Inferior parietal cortex (tissue), 1 donor: ENCODE measurements at regions not wholly inside any gene's neighbourhood (a gene's known extent, or its start where the extent isn't known, plus 50 kb on each side); places are given as distances from the start of the nearest gene placed in this dataset.

Source experiments
- DNase-seq: peaks from one replicate; pipeline ENCODE4 v3.0.0-alpha.2; 2016; ENCODE audit errors: extremely low spot score

DNA sequence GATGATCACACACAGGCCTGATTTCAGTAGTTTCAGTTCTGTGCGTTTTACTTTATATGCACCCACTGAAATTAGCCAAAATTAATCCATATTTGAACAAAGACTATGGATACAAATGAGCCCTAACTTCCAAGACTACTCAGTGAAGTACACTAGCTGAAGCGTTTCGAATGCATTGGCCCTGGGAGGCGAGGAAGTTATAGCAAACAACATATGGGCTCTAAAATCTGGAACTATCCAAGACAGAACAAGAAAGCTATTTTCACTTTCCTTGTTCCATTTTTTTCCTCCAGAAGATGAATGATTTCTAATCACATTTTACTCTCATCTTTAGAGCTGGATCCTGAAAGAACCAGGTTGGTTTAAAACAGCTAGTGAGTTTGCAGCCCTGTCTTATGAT, 399.4 kb upstream of the HNRNPA3 start:
- no peak for DNase-seq

DNA sequence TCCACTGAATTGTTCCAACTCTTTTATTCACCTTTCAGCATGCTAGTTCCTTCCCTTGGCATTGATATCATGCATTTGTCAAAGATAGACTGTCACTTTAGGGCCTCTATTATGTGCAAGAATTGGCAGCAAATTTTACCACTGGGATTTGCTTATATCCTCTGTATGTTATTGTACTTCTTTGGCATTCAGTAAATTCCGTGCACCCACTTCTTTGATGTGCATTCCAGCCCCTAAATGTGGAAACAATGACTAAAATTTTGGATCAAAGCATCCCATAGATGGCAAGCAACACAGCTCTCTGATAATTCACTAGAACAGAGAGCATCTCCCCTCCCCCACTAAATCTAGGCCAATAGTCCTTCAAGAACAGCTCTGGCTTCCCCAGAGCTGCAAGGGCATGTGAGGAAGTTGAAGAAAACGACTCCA, 399.0 kb upstream of the HNRNPA3 start:
- no peak for DNase-seq

DNA sequence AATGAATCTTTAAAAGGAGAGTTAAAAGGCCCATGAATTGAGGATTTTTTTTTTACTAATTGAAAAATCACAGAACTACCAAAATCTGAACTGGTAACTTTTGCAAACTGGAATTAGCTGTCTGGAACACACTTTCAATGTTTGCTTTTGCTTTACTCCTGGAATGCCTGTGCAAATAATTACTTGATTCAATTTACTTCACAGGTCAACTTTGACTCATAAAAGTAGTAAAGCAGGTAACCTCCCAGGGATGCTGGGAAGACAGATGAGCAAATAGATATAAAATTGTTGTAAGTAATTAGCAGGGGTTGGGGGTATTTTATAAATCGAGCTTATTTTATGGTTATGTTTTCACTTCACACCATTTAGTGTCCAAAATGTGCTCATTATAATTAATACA, 398.3 kb upstream of the HNRNPA3 start:
- DNase-seq: no peak

DNA sequence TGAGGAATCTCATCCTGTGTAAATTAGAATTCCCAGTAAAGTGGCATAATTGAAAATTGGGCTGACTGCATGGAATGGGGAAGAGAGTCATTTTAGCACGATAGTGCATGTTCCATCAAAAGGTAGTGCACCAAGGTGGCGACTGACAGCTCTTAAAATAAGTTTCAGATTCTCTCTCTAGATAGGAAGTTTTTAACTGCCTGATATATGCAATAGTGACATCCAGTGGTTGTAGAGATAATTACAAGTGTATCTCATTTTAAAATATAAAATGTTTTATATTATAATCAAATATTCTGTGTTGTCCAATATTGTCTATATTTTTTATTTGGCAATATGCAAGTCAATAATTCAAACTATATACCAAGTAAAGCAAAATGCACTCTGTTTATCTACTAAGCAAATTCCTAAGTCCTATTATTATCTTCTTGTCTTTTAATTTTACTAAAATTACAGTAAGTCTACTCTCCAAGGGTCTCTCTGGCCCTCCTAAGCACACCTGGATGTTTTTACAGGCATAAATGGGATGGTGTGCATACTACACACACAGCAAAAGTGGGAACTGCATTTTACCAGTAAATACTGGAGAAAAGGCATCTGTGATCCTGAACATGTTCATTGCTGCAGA, 397.7 kb upstream of the HNRNPA3 start:
- peak; percentile 29 for DNase-seq

DNA sequence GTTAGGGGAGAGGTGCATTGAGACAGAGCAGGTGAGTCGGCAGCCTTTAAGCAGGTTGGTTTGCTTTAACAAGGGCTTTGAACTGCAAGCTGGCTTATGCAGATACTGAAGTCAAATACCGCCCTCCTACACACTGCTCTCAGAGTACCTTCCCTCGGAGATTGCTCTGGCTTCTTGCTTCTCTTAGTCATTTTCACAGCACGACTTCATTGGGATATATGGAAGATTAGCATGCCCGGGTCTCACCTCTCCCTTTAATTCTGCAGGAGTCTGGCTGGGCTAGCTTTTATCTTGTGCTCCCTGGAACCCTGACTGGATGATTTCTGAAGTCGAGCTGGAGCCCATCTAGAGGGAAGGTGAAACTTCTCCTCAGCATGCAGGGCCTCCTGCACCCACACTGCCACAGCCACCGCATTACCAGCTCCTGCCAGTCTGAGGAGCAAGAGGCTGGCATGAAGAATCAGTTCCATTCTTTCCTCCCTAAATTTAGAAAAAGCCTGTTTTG, 395.5 kb upstream of the HNRNPA3 start:
- DNase-seq: peak; percentile 36

DNA sequence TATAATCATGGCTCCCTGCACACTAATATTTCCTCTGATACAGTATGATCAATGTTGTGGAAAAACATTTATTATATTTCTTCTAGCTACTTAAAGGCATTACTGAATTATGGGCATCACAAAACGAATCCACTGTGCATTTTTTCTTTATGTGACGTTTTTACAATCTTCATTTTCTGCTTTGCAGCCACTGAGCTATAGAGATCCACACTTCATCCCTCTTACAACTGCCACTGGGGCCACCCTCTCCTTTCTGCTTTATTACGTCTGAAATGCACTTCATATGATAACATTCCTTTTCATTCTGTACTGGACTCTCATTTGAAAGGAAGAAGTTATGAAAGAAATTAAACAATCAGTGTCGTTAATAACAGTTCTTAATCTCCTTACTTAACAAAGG, 394.5 kb upstream of the HNRNPA3 start:
- no peak for DNase-seq

DNA sequence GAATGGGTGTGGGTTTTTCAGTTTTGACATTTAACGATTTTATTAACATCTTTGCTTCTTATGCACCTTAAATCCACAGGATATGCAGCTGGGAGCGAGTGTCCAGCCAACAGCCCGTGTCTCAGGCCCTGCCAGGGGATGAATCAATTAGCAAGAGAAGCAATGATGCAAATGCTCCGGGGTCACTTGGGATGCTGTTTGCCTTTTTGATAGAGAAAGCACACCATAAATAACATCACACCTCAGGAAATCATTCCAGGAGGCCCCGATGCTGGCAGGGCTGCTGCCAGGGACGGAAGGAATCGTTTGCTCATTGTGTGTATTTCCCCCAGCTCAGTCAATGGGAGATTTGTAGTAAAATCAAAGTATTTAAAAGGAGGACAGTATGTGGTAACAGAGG, 394.0 kb upstream of the HNRNPA3 start:
- DNase-seq: no peak

DNA sequence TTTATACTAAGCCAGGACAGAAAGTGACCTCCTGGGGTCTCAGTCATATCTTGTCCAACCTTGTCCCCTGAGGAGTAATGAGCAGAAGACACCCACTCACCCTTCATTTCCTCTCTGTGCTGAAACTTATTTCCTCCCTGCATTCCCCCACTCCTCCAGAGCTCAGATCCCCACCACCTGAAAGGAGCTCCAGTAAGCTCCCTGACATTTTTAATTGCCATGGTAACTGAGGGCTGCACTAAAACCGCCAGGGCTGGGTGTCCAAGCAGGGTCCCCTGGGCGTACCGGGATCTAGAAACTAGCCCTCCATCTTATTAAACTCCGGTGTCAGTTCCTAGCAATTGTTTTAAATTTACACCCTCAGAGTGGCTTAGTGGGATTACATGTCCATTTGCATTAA, 393.3 kb upstream of the HNRNPA3 start:
- no peak for DNase-seq

DNA sequence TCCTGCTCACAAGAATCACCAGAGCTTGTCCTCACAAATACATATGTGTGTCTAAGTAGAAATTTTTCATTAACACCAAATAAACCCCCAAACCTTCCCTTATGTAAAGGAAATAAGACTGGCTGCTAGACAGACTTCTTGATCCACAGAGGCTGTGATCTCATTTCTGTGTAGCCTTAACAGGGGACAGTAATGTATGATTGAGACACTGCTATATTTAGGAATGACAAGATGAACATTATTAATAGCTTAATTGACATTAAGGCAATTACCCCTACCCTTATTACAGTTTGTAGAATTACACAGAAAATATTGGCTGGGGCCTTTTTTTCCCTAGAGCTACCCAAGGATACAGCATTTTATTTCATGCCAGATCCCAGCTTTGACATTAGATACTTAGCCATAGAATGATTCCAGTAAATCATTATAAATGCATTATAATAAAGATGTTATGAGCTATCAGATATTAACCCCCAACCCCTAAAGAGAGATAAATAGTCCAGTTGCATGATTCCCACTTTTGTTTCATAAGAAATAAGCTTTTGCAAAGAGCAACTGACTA, 392.1 kb upstream of the HNRNPA3 start:
- no peak for DNase-seq

DNA sequence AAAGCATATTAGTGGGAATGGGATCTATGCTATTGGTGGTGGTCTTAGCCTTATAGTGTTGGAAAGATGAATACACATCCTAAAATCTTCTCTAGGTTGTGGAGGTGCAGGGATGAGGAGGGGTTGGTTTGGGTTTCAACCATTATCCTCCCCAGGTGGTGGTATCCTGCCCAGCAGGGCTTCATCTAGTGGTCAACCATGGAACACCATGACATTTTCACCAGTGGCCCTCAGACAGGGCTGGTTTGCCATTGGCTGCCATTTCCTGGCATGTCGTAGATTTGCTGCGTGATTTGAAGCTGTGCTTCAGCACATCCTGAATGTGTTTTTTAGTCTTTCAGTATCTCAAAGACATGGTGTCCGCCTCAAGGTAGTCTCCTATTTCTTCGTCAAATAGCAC, 391.2 kb upstream of the HNRNPA3 start:
- DNase-seq: no peak

DNA sequence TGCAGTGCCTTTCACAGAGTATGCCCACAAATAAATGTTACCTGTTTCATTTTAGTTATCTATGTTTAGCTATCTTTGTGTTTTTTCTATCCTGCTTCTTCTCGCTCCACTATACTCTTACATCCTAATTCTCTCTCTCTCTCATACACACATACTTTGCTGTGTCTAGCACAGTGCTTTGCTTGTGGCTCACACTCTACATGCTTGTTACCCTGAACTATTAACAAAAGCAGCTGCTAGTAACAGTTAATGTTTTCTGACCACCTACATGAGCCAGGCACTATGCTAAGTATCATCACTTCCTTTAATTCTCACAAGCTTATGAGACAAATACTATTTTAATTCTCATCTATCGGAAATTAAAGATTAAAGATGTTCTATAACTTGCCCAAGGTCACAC, 390.5 kb upstream of the HNRNPA3 start:
- no peak for DNase-seq

DNA sequence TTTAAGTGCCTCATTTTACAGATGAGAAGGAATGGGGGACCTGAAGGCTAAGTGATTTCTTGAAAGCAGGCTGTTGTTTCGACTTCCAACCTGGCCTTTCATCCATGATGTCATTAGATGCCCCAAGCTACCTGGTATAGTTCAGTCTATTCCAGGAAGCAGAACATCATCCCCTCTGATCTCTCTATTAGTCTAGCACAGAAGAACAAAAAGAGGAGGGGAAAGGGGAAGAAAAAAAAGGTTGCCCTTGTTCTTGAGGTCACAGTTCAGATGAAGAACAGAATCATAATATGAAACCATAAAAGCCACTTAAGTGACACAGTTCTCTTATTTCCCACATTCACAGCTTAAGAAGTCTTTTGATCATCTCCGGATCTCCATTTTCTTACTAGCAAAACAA, 386.2 kb upstream of the HNRNPA3 start:
- no peak for DNase-seq

DNA sequence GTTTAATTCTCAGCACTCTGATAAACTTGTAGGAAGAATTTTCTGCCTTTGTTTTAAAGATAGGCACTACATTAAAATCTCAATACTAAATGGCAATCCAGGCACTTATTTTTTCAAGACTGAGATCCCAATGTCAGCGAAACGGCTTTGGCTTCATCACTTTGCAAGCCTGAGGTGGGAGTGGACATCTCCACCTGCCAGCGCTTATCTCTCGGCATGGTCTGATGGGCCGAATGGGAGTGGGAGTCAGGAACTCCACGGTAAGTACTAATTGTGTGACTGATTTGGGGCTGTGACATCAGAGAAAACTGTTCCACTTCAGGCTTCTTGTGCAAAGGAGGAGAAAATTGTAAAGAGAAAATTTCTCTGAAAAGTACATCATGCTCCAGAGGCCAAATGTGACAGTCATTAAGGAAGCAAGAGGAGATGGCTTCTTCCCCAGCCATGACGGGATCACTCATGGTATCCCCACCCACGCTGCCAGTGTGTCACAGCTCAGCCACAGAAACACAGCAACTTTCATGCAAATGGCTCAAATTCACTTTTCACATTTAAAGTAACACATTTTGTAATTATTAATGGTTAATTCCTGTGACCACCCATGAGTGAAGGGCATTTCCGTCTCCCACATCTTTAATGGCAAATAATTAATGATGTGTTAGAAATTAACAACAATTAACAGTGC, 385.5 kb upstream of the HNRNPA3 start:
- DNase-seq: no peak

DNA sequence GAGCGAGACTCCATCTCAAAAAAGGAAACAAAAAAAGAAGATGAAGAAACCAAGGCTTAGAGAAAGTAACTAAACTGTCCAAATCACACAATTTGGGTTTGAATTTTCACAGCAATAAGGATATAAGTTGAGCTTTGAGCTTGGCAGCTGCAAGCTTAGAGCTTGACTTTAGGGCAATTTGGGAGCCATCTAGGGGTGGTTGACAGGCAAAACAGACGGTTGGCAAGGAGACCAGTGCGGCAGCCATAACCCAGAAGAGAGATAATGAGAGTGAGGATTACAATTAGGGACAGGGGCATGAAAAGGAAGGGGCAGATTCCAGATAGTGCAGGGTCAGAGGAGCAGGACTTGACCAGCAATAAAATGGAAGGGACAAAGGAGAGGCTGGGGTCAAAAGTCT, 382.2 kb upstream of the HNRNPA3 start:
- no peak for DNase-seq

DNA sequence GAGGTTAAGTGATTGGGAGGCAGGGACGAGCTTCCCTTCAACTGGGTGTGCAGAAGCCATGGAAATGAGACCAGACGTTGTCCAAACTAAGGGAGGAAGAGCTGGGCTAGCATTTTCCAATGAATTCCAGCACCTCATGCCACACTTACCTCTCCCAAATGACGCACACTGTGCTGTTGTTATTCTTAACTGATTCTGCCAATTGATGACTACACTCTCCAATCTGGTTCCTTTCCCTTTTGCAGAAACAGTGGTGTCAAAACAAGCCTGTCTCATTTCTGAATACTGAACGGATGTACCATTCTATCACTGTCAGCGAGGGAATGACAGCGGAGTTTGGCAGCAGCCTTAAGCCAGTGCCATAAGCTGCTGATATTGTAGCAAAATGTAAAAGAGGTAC, 380.5 kb upstream of the HNRNPA3 start:
- no peak for DNase-seq

DNA sequence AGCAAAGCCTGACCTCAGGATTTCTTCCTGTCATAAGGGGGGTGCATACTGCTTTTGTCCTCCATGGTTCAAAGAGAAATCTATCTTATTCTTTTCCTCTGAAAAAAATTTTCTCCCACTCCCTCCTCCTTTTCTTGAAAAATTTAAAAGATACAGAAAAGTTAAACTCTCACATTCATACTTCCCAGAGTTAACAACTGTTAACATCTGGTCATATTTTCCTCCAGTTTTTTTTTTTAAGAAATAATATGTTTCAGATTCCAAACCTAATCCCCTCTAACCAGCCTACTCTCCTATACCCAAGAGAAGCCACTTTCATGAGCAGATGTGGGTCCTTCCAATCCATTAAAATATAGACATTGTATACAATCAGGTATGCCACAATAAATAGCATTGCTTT, 378.9 kb upstream of the HNRNPA3 start:
- no peak for DNase-seq

DNA sequence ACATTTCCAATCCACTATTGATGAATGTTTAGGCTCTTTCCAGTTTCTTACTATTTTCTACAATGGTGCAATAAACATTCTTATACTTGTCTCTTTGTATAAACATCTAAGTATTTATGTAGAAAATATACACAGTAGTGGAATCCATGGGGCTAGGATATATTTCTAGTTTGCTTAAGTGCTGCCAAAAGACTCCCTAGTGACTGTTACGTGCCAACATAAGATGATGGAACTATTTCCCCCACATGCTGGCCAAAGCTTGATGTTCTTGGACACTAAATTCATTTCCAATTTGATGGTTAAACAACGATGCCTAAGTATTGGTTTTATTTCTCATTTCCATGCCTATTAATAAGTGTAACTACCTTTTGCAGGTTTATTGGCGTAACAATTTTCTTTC, 378.4 kb upstream of the HNRNPA3 start:
- DNase-seq: no peak

DNA sequence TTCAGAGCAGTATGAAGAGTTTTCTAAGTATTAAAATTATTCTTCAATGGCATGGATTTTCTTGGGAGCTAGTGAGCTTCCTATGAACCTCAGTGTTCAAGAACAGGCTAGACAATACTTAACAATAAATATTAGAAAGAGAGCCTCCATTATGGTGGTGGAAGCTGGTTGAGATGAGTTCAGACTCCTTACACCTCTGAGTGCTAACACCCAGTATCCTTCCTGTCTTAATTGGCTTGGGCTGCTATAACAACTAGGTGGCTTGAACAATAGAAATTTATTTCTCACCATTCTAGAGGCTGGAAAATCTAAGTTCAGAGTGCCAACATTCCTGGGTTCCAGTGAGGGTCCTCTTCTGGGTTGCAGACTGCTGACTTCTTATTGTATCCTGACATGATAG, 369.4 kb upstream of the HNRNPA3 start:
- no peak for DNase-seq

DNA sequence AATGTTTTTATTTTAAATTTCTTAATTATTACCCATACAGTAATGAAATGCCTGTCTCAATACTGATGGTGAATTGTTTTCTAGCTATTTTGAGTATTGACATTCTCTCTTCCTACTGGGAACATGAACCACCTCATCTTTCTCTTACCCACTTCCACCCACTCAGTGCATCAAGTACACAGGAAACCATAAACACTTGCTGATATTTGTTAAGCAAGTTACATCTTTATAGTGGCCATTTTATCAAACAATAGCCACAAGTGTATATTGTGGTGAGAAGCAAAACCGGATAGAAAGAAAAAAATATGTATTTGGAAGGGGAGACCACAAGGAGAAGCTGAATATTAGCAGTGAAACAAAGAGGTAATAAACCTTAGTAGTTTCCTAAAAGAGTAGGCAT, 368.1 kb upstream of the HNRNPA3 start:
- DNase-seq: no peak

DNA sequence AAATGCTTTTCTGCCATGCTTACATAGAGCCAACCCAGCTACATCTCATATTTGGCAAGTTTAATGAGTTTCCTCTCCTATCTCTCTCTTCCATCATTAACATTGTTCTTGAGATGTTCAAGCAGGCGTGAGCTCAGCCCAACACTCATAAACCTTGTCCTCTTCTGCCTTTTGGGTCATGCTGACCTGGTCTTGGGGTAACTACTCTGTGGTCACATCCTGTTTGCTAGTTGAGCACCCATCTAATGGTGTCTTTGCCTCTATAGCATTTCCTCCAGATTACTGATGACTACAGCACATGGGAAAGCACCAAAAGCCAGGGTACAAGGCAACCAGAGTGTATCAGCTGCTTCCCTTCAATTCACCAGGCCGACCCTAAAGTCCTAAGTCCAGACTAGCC, 366.9 kb upstream of the HNRNPA3 start:
- no peak for DNase-seq

DNA sequence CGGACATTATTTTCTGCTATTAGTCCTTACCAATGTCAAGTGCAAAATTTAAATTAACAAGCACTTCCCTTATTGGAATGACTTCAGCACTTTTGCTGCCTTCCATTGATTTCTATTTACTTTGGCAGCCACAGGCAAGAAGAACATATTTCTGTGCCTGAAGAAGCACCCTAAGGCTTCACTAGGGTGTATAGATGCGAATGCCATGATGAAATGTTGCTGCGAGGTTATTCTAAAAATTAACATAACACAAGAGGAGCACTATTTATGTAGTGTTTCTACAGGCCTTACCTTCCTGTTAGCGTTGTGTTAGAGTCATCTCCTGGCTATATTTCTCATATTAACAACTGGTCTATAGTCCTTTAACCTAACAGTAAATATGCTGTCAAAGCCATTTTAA, 365.0 kb upstream of the HNRNPA3 start:
- DNase-seq: no peak

DNA sequence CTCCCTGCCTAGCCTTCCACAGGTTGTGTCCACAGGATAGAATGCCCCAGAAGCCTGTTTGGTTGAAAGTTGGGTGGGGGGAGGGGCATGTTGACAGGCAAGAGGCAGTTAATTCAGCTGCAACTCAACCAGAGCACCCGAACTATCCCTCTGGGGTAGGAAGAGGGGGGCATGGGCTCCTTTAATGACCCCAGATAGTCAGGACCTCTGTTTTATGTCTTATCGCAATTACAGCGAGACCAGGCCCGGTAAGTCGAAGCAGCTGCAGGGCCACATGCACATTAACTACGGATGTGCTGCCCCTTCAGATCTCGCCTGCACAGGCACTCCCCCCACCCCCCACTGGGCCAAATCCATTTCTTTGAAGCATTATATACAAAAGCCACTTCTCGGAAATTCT, 363.8 kb upstream of the HNRNPA3 start:
- no peak for DNase-seq

DNA sequence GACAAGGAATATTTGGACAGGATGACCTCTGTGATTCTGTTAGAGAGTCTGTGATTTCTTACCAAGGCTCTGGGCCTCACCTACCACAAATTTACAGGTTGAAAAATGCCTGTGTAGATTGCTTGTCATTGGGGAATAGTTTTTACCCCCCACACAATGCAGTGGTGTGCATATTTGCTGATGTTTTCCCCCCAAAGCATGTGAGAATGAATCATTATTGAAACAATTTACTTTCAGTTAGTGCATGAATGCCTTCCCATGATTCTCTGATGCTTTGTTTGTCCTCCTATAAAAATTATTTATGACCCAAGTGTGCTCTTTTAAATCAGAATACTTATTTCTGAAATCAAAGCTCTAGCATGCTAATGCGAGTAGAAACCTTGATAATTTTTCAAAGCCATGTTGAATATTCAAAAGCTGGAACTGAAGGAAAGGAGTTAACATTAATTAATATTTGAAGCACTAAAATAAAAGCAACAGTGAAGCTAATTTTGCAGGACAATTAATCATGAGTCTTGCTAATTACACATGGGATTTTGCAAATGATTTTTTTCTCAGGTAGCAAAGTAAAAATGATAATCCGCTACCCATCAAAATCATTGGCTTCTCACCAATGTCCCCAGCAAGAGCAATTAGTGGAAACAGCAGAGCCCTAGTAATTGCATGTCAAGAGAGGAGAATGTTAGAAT, 361.2 kb upstream of the HNRNPA3 start:
- no peak for DNase-seq
